ENCODE measurements at regions not wholly inside any gene's neighbourhood (a gene's known extent, or its start where the extent isn't known, plus 50 kb on each side); places are given as distances from the start of the nearest gene placed in this dataset.

- no peak for DNase-seq (ENCODE audit: extremely low spot score)
- ChIA-PET CTCF (no interaction called here), POLR2A (no interaction called here)
- no peak for TF ChIP-seq L3MBTL2 (conservative IDR thresholded peaks at IDR 0.05)
- no peak for TF ChIP-seq FOXA1 (IDR thresholded peaks at IDR 0.05)
- no peak for TF ChIP-seq FOXM1 (IDR thresholded peaks at IDR 0.05; ENCODE audit: borderline replicate concordance)
- TF ChIP-seq NFRKB (IDR thresholded peaks at IDR 0.05) = no peak
- TF ChIP-seq ZNF384 (IDR thresholded peaks at IDR 0.05) = no peak
- no peak for TF ChIP-seq FOXK2 (IDR thresholded peaks at IDR 0.05)
- TF ChIP-seq TARDBP (IDR thresholded peaks at IDR 0.05) = no peak
- TF ChIP-seq CTBP1 (IDR thresholded peaks at IDR 0.05; ENCODE audit: borderline replicate concordance) = no peak
- TF ChIP-seq BHLHE40 (IDR thresholded peaks at IDR 0.05; ENCODE audit: borderline replicate concordance) = no peak
- TF ChIP-seq ARNT (IDR thresholded peaks at IDR 0.05) = no peak
- TF ChIP-seq SP1 (IDR thresholded peaks at IDR 0.05) = no peak
- TF ChIP-seq HDGF (IDR thresholded peaks at IDR 0.05; ENCODE audit: borderline replicate concordance) = no peak
- no peak for TF ChIP-seq SUZ12 (IDR thresholded peaks at IDR 0.05)
- TF ChIP-seq ELF4 (IDR thresholded peaks at IDR 0.05) = no peak
- TF ChIP-seq PKNOX1 (IDR thresholded peaks at IDR 0.05) = no peak
Measured at GRCh38 chr9:16115994-16116393, 563.2 kb downstream of the CCDC171 start.

- DNase-seq (ENCODE audit: extremely low spot score) = no peak
- ChIA-PET POLR2A (no interaction called here), CTCF (no interaction called here)
- TF ChIP-seq NFRKB (IDR thresholded peaks at IDR 0.05) (no peak), FOXM1 (IDR thresholded peaks at IDR 0.05; ENCODE audit: borderline replicate concordance) (no peak), L3MBTL2 (conservative IDR thresholded peaks at IDR 0.05) (no peak), FOXA1 (IDR thresholded peaks at IDR 0.05) (no peak), PKNOX1 (IDR thresholded peaks at IDR 0.05) (no peak)
Measured at GRCh38 chr9:16118043-16118442, 565.2 kb downstream of the CCDC171 start.

DNA sequence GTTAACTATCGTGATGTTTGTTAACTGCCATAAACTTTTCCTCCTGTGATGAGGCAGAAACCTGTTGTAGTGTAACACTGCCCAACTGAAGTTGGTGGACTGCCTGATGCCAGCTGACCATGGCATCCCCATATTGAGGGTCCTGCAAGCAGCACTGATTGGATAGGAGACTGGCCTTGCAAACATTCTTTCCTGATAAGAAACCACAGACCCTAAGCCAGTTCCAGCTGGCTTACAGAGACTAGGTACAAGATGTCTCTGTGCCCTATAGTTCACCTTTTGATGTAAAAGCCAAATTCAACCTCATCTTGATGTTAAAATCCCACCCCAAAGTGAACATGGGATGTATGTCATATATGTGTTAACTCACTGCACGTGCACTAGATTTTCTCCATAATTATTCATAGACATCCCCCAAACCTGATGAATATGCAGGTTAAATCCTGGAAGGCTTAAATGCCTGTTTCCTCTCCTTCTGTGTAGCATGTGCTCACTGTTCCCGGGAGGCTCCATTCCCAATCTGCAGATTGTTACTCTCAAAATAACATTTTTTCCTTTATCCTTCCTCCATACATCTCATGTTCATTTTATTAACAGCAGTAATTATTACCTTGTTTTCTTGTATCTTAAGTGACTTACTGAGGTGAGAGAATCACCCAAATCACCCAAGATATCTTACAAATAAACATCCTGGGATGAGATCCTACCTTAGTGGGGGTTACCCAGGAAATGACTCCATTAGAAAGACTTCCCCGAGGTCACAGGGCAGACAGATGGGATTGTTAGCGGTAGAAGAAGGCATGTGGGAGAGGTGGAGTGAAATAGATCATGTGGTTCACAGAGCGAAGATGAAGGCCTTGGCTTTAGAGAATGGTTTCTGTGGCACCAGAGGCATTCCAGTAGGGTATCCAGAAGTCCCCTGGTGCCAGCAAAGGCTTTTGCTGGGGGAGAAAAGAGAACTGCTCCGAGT is 566.7 kb downstream of the CCDC171 start:
- CTCF ChIA-PET = no interaction called here
- no peak for DNase-seq (ENCODE audit: extremely low spot score)
- TF ChIP-seq TARDBP (IDR thresholded peaks at IDR 0.05) = no peak
- TF ChIP-seq BHLHE40 (IDR thresholded peaks at IDR 0.05; ENCODE audit: borderline replicate concordance) = no peak
- no peak for TF ChIP-seq FOXM1 (IDR thresholded peaks at IDR 0.05; ENCODE audit: borderline replicate concordance)
- TF ChIP-seq HDGF (IDR thresholded peaks at IDR 0.05; ENCODE audit: borderline replicate concordance) = no peak
- no peak for TF ChIP-seq FOXK2 (IDR thresholded peaks at IDR 0.05)
- no peak for TF ChIP-seq LEF1 (IDR thresholded peaks at IDR 0.05; ENCODE audit: borderline replicate concordance)
- no peak for TF ChIP-seq ARNT (IDR thresholded peaks at IDR 0.05)
- TF ChIP-seq L3MBTL2 (conservative IDR thresholded peaks at IDR 0.05) = no peak
- no peak for TF ChIP-seq FOXA1 (IDR thresholded peaks at IDR 0.05)
- no peak for TF ChIP-seq ELF4 (IDR thresholded peaks at IDR 0.05)
- TF ChIP-seq SP1 (IDR thresholded peaks at IDR 0.05) = no peak
- no peak for TF ChIP-seq SUZ12 (IDR thresholded peaks at IDR 0.05)
- no peak for TF ChIP-seq ZNF384 (IDR thresholded peaks at IDR 0.05)
- TF ChIP-seq CTBP1 (IDR thresholded peaks at IDR 0.05; ENCODE audit: borderline replicate concordance) = no peak
- no peak for TF ChIP-seq NFRKB (IDR thresholded peaks at IDR 0.05)
- no peak for TF ChIP-seq PKNOX1 (IDR thresholded peaks at IDR 0.05)
- POLR2A ChIA-PET = no interaction called here

- no peak for TF ChIP-seq ZNF384 (IDR thresholded peaks at IDR 0.05)
- no peak for TF ChIP-seq ELF4 (IDR thresholded peaks at IDR 0.05)
- no peak for TF ChIP-seq SUZ12 (IDR thresholded peaks at IDR 0.05)
- no peak for TF ChIP-seq FOXK2 (IDR thresholded peaks at IDR 0.05)
- TF ChIP-seq FOXM1 (IDR thresholded peaks at IDR 0.05; ENCODE audit: borderline replicate concordance) = no peak
- TF ChIP-seq FOXA1 (IDR thresholded peaks at IDR 0.05) = no peak
- no peak for TF ChIP-seq NFRKB (IDR thresholded peaks at IDR 0.05)
- no peak for TF ChIP-seq SP1 (IDR thresholded peaks at IDR 0.05)
- TF ChIP-seq TARDBP (IDR thresholded peaks at IDR 0.05) = no peak
- TF ChIP-seq BHLHE40 (IDR thresholded peaks at IDR 0.05; ENCODE audit: borderline replicate concordance) = no peak
- ChIA-PET CTCF (no interaction called here), POLR2A (no interaction called here)
- DNase-seq (ENCODE audit: extremely low spot score) = no peak
Measured at GRCh38 chr9:16120231-16120641, 567.4 kb downstream of the CCDC171 start.

DNA sequence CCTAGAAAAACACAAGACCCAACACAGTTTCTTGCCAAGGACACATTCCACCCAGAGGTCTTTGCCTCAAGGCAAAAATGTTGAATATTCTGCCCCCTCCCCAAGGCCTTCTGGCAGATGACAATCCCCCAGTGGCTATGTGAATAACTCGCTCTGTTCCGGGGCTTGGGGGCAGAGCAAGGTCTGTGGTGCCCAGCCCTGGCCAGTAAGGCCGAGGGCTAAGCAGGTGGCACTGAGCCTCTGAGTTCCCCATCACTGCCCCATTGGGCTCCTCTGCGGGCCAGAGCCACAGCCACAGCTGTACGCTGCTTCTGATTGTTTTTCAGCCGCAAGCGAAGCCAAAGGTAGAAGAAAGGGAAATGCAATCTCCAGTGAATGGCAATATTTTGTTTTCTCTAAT is 567.9 kb downstream of the CCDC171 start:
- no peak for DNase-seq (ENCODE audit: extremely low spot score)
- ChIA-PET CTCF (no interaction called here), POLR2A (no interaction called here)
- TF ChIP-seq HDGF (IDR thresholded peaks at IDR 0.05; ENCODE audit: borderline replicate concordance) (no peak), FOXK2 (IDR thresholded peaks at IDR 0.05) (no peak), PKNOX1 (IDR thresholded peaks at IDR 0.05) (no peak), FOXM1 (IDR thresholded peaks at IDR 0.05; ENCODE audit: borderline replicate concordance) (no peak)

GRCh38 chr9:16121168-16121567 is 568.3 kb downstream of the CCDC171 start:
- POLR2A ChIA-PET = no interaction called here
- TF ChIP-seq SP1 (IDR thresholded peaks at IDR 0.05) (no peak), FOXA1 (IDR thresholded peaks at IDR 0.05) (no peak), L3MBTL2 (conservative IDR thresholded peaks at IDR 0.05) (no peak), NFRKB (IDR thresholded peaks at IDR 0.05) (no peak), TARDBP (IDR thresholded peaks at IDR 0.05) (no peak)
- no peak for DNase-seq (ENCODE audit: extremely low spot score)
- CTCF ChIA-PET = no interaction called here
